ENCODE measurements at regions not wholly inside any gene's neighbourhood (a gene's known extent, or its start where the extent isn't known, plus 50 kb on each side); places are given as distances from the start of the nearest gene placed in this dataset.

- 82 to 89% (median 85%) methylated on average over 4 of the region's 4 CpGs for WGBS, 5 donors
Measured at GRCh38 chr18:27848336-27848735, 328.6 kb downstream of the CDH2 start.

DNA sequence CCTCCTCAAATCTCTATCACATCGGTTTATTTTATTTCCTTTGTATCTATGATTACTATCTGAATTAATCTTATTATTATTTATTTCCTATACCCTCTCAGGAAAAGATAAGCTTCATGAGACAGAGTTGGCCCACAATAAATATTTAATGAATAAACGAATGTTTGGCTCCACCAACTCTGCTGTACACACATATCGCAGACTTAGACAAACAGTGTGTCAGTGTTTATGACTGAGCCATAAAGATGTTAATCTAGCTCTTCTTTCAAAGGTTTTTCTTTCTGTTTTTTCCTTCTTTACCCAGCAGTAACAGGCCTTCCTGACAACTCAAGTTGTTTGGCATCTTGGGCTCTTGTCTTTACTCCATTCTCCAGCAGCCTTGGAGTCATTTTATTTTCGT is 329.5 kb downstream of the CDH2 start:
- H3K36me3 ChIP-seq: no peaks in the 10 kb centered on the region
- H3K27me3 ChIP-seq (replicated peaks in 1 of 7): no peaks in the 10 kb centered on the region
- no peaks in the 10 kb centered on the region for H3K4me1 ChIP-seq
- TF ChIP-seq POLR2AphosphoS5 (IDR thresholded peaks at IDR 0.05) (no peak), POLR2A (IDR thresholded peaks at IDR 0.05) (no peak)
- TF ChIP-seq, protein P1, sequence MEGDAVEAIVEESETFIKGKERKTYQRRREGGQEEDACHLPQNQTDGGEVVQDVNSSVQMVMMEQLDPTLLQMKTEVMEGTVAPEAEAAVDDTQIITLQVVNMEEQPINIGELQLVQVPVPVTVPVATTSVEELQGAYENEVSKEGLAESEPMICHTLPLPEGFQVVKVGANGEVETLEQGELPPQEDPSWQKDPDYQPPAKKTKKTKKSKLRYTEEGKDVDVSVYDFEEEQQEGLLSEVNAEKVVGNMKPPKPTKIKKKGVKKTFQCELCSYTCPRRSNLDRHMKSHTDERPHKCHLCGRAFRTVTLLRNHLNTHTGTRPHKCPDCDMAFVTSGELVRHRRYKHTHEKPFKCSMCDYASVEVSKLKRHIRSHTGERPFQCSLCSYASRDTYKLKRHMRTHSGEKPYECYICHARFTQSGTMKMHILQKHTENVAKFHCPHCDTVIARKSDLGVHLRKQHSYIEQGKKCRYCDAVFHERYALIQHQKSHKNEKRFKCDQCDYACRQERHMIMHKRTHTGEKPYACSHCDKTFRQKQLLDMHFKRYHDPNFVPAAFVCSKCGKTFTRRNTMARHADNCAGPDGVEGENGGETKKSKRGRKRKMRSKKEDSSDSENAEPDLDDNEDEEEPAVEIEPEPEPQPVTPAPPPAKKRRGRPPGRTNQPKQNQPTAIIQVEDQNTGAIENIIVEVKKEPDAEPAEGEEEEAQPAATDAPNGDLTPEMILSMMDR (IDR thresholded peaks at IDR 0.05 in 8 of 11, conservative IDR thresholded peaks at IDR 0.05 in 3 of 11): no peak
- peaks cover 0 to 13% (median 0%) of the 10 kb centered on the region in 8 donors for H3K9me3 ChIP-seq
- no peak overlapping the region for H3K4me3 ChIP-seq
- 61 to 87% (median 72%) methylated on average over 4 of the region's 4 CpGs for WGBS, 5 donors
- intact Hi-C loops (cut with DNase I; ENCODE audit: low total_unique reads): no loop called here
- DNase-seq: no peak
- no peak overlapping the region for H3K27ac ChIP-seq

More at GRCh38 chr18:27848336-27848735, 328.6 kb downstream of the CDH2 start:
- no peak overlapping the region for H3K27ac ChIP-seq
- H3K27me3 ChIP-seq (replicated peaks in 1 of 7): no peaks in the 10 kb centered on the region
- H3K4me3 ChIP-seq: no peak overlapping the region
- intact Hi-C loops (cut with DNase I; ENCODE audit: low total_unique reads): no loop called here
- no peaks in the 10 kb centered on the region for H3K36me3 ChIP-seq
- TF ChIP-seq, protein P1 (IDR thresholded peaks at IDR 0.05 in 8 of 11, conservative IDR thresholded peaks at IDR 0.05 in 3 of 11): no peak
- TF ChIP-seq POLR2AphosphoS5 (IDR thresholded peaks at IDR 0.05): no peak
- TF ChIP-seq POLR2A (IDR thresholded peaks at IDR 0.05): no peak
- no peak for DNase-seq
- peaks cover 0 to 13% (median 0%) of the 10 kb centered on the region in 8 donors for H3K9me3 ChIP-seq
- H3K4me1 ChIP-seq: no peaks in the 10 kb centered on the region

DNA sequence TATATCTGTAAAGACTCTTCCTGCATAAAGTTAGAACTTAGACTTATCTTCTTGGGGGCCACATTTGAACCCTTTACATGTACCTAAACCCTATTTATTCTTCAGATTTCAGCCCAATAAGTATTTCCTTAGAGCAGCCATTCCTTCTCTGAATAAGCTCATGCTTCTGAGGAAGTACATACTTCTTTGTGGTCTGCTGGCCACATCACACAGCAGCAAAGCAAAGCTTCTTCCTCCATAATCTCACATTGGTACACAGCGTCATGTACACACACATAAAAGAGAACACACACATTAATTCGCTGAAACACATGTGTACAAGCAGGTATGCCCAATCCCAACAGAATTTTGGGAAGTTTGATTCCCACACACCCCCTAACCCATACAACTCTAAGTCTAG is 331.0 kb downstream of the CDH2 start:
- Histone ChIP-seq H3K36me3 (no peaks in the 10 kb centered on the region), H3K4me1 (no peaks in the 10 kb centered on the region), H3K27ac (no peak overlapping the region), H3K4me3 (no peak overlapping the region), H3K27me3 (replicated peaks in 1 of 7) (no peaks in the 10 kb centered on the region), H3K9me3 (peaks cover 0 to 10% (median 0%) of the 10 kb centered on the region in 8 donors)
- DNase-seq: no peak
- WGBS, 5 donors: 60 to 75% (median 65%) methylated on average over 2 of the region's 2 CpGs
- TF ChIP-seq, protein P1 (IDR thresholded peaks at IDR 0.05 in 8 of 11, conservative IDR thresholded peaks at IDR 0.05 in 3 of 11): no peak
- TF ChIP-seq POLR2AphosphoS5 (IDR thresholded peaks at IDR 0.05) (no peak), POLR2A (IDR thresholded peaks at IDR 0.05) (no peak)
- intact Hi-C loops (cut with DNase I; ENCODE audit: low total_unique reads): no loop called here

DNA sequence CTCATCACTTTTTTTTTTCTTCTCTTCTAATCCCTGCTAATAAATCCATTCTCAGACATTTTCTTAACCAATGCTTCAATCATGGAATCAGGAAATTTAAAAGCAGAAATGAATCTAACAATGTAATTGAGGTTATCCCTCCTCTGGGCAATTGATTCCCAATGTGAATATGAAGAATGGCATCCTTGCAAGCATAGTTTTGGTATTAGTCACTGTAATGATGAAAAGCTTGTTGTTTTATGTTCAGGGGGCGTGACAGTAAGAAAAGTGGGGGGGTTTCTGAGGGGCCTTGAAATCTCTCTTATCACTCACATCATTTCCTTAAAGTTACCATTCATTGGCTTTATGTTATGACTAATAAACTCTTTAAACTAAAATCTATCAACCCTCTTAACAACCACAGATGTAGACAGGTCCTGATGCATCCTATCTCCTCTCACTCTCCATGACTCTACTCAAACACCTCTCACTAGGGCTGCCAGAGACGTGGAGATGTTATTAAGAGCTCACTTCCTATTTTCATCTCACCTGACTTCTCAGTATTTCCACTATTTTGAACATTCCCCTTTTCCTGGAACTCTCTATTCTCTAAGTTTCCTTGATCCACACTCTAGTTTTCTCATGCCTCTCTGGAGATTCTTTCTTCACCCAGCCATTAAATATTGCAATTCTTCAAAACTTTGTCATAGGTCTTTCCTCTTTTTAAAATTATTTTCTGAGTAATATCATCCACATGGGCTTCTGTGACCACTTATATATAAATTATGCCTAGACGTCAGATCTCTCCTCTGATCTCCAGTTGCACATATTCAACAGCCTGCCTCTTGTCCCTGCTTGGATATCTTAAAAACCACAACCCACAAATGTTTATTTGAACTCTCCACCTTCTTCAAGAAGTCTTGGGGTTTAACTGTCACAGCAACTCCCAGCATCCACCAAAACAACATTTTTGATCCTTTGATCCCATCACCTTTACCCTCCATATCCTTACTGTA is 332.9 kb downstream of the CDH2 start:
- no peak for TF ChIP-seq POLR2AphosphoS5 (IDR thresholded peaks at IDR 0.05)
- TF ChIP-seq, protein P1 (IDR thresholded peaks at IDR 0.05 in 8 of 11, conservative IDR thresholded peaks at IDR 0.05 in 3 of 11): no peak
- no peak for TF ChIP-seq POLR2A (IDR thresholded peaks at IDR 0.05)
- intact Hi-C loops (cut with DNase I; ENCODE audit: low total_unique reads): no loop called here
- WGBS, 5 donors: 21 to 43% (median 23%) methylated on average over 2 to 3 of the region's 3 CpGs

More for the DNA sequence above, 332.9 kb downstream of the CDH2 start:
- H3K27ac ChIP-seq: no peak overlapping the region
- no peaks in the 10 kb centered on the region for H3K36me3 ChIP-seq
- H3K4me1 ChIP-seq: no peaks in the 10 kb centered on the region
- no peak overlapping the region for H3K4me3 ChIP-seq
- peaks cover 0 to 15% (median 0%) of the 10 kb centered on the region in 8 donors for H3K9me3 ChIP-seq
- H3K27me3 ChIP-seq (replicated peaks in 1 of 7): no peaks in the 10 kb centered on the region
- DNase-seq: no peak

Measured in spleen (tissue), 11 donors.